GM10266 (cell line): ENCODE measurements at regions not wholly inside any gene's neighbourhood (a gene's known extent, or its start where the extent isn't known, plus 50 kb on each side); places are given as distances from the start of the nearest gene placed in this dataset.

Experiments used
- DNase-seq: peaks from one replicate; pipeline ENCODE4 v3.0.0; 2012; ENCODE audit errors: extremely low spot score
- CTCF ChIP-seq: IDR thresholded peaks from 2 replicates; pipeline ENCODE4 v1.5.1; 2012; ENCODE audit warnings: mild to moderate bottlenecking, low read depth; ENCODE audit not compliant: control insufficient read depth, insufficient read depth; ENCODE audit errors: missing control alignments

DNA sequence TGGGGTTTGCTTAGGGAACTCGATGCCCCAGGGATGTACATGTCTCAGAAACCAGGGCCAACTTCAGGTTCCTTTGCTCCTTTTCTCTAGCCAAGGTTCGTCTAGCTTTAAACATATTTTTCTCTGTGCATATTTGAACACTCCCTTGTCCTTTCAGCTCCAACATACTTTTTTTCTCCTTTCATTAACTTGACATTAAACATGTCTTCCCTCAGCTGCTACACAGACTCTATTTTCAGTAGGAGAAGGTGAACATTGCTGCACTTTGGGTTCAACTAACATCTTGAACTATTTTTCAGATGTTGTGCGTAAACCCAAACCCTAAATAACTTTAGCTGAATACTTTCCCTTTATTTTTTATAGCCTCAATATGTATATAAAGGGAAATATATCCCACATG is 212.9 kb downstream of the MTX2 start:
- no peak for DNase-seq
- no peak for TF ChIP-seq CTCF

DNA sequence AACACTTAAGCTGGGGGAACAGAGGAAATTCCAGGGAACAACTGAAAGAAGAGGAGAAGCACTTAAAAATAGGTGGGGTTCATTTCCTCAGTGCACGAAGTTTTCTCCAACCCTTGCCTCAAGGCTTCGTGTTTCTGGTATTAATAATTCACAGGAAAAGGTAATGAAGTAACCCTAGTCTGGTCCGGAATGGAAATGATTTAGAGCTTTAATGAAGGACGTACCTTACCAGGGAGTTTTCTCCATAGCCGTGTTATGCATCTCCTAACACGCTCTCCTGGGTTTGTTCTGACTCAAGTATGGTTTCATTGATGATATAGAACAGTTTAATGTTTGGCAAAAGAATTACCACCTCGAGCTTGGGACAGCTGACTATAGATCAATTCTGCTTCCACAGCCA is 214.2 kb downstream of the MTX2 start:
- no peak for DNase-seq
- no peak for TF ChIP-seq CTCF

GRCh38 chr2:176483901-176484568 is 214.8 kb downstream of the MTX2 start:
- no peak for TF ChIP-seq CTCF

DNA sequence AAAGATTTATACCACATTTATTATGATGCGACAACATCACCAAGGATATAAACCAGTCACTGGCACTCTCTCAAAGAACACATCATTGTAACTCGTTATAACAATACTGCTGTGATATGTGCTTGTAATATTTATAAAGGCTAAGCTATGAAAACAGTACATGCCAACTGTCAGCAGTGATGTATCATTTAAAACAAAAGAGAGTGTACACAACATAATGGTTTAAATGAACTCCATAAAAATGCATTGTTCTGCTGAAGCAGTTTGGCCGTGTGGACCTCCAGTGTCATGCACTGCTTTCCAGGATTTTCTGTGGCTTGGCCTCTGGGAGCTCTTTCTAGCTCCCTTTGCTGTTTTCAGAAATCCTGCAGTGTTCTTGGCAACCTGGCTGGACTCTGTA is 215.6 kb downstream of the MTX2 start:
- no peak for TF ChIP-seq CTCF
- no peak for DNase-seq

More at GRCh38 chr2:176483901-176484568, 214.8 kb downstream of the MTX2 start:
- DNase-seq = no peak

- DNase-seq = no peak
Observed at GRCh38 chr2:176488431-176488830, 219.2 kb downstream of the MTX2 start.

GRCh38 chr2:176490061-176490861 is 221.0 kb downstream of the MTX2 start:
- no peak for TF ChIP-seq CTCF
- no peak for DNase-seq

More at GRCh38 chr2:176488431-176488830, 219.2 kb downstream of the MTX2 start:
- no peak for TF ChIP-seq CTCF
